Glomerular visceral epithelial cell (primary cell): ENCODE measurements at regions not wholly inside any gene's neighbourhood (a gene's known extent, or its start where the extent isn't known, plus 50 kb on each side); places are given as distances from the start of the nearest gene placed in this dataset.

Source experiments
- DNase-seq: peaks from one replicate; pipeline ENCODE4 v3.0.0-alpha.2; 2016; ENCODE audit errors: extremely low spot score

GRCh38 chr22:48182846-48183805, 1420.7 kb downstream of the TBC1D22A start:
- no peak for DNase-seq

GRCh38 chr22:48182031-48182430, 1419.6 kb downstream of the TBC1D22A start:
- no peak for DNase-seq

GRCh38 chr22:48181263-48181955, 1419.0 kb downstream of the TBC1D22A start:
- no peak for DNase-seq

- DNase-seq, result no peak
Observed at GRCh38 chr22:48180631-48181030, 1418.2 kb downstream of the TBC1D22A start.

- no peak for DNase-seq
Observed at GRCh38 chr22:48179571-48180546, 1417.4 kb downstream of the TBC1D22A start.

- no peak for DNase-seq
Observed at GRCh38 chr22:48178536-48178935, 1416.1 kb downstream of the TBC1D22A start.

- DNase-seq, result no peak
Observed at GRCh38 chr22:48177631-48178030, 1415.2 kb downstream of the TBC1D22A start.

- no peak for DNase-seq
Observed at GRCh38 chr22:48175721-48176120, 1413.3 kb downstream of the TBC1D22A start.

- no peak for DNase-seq
Observed at GRCh38 chr22:48173773-48174160, 1411.3 kb downstream of the TBC1D22A start.

- no peak for DNase-seq
Observed at GRCh38 chr22:48173061-48173772, 1410.8 kb downstream of the TBC1D22A start.

GRCh38 chr22:48171271-48171691, 1408.8 kb downstream of the TBC1D22A start:
- no peak for DNase-seq

GRCh38 chr22:48169227-48169626, 1406.8 kb downstream of the TBC1D22A start:
- no peak for DNase-seq

GRCh38 chr22:48167238-48167637, 1404.8 kb downstream of the TBC1D22A start:
- DNase-seq, result no peak

- no peak for DNase-seq
Observed at GRCh38 chr22:48161298-48161697, 1398.8 kb downstream of the TBC1D22A start.

GRCh38 chr22:48157676-48158075, 1395.2 kb downstream of the TBC1D22A start:
- no peak for DNase-seq

GRCh38 chr22:48156603-48157355, 1394.3 kb downstream of the TBC1D22A start:
- no peak for DNase-seq

- no peak for DNase-seq
Observed at GRCh38 chr22:48155446-48155845, 1393.0 kb downstream of the TBC1D22A start.

GRCh38 chr22:48154943-48155240, 1392.4 kb downstream of the TBC1D22A start:
- DNase-seq, result no peak

GRCh38 chr22:48154169-48154942, 1391.9 kb downstream of the TBC1D22A start:
- DNase-seq, result no peak

- DNase-seq, result no peak
Observed at GRCh38 chr22:48153726-48154125, 1391.3 kb downstream of the TBC1D22A start.
